OCI-LY3 (cell line): ENCODE measurements at regions not wholly inside any gene's neighbourhood (a gene's known extent, or its start where the extent isn't known, plus 50 kb on each side); places are given as distances from the start of the nearest gene placed in this dataset.

ENCODE experiments used
- EZH2phosphoT487 ChIP-seq: fragments of 200-600 bp; shearing (Covaris generic); IDR thresholded peaks from 2 replicates; pipeline ENCODE4 v1.6.1; 2018; ENCODE audit warnings: antibody characterized with exemption, mixed run types, low read depth
- TF ChIP-seq, protein P1 (sequence below): fragments of 200-600, 300-600 bp; sonication (generic); IDR thresholded peaks from 2 replicates; pipeline ENCODE4 v1.5.1; 2014; ENCODE audit warnings: antibody characterized with exemption, low read length, low read depth

DNA sequence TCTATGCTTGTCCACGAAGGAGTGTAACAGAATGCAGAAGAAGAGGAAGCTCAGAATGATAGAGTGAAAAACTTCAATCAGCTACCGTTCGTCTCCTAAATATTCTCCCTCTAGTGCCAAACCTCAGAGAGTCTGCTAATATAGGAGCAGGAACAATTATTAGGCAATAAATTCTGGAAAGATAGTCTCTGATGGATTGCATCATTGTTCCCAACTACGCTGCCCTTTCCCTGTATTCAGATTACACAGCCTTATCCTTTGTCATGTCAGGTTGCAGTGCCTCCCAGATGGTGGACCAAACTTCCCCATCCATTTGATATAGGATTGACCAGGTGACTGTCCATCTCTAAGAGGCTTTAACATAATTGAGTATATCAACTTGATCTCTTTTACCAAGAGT lies 811.5 kb upstream of the CHAC2 start:
- TF ChIP-seq, protein P1, sequence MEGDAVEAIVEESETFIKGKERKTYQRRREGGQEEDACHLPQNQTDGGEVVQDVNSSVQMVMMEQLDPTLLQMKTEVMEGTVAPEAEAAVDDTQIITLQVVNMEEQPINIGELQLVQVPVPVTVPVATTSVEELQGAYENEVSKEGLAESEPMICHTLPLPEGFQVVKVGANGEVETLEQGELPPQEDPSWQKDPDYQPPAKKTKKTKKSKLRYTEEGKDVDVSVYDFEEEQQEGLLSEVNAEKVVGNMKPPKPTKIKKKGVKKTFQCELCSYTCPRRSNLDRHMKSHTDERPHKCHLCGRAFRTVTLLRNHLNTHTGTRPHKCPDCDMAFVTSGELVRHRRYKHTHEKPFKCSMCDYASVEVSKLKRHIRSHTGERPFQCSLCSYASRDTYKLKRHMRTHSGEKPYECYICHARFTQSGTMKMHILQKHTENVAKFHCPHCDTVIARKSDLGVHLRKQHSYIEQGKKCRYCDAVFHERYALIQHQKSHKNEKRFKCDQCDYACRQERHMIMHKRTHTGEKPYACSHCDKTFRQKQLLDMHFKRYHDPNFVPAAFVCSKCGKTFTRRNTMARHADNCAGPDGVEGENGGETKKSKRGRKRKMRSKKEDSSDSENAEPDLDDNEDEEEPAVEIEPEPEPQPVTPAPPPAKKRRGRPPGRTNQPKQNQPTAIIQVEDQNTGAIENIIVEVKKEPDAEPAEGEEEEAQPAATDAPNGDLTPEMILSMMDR = no peak
- no peak for TF ChIP-seq EZH2phosphoT487
